Thoracic aorta (tissue), 2 donors: ENCODE measurements at regions not wholly inside any gene's neighbourhood (a gene's known extent, or its start where the extent isn't known, plus 50 kb on each side); places are given as distances from the start of the nearest gene placed in this dataset.

ENCODE experiments used
- ATAC-seq: fragments of 150-250 bp; one replicate; pipeline ENCODE4 v1.8.0; 2017; ENCODE audit warnings: low read depth; ENCODE audit not compliant: insufficient number of reproducible peaks, low FRiP score
- DNase-seq: peaks from one replicate; pipeline ENCODE4 v3.0.0-alpha.2; 2020; ENCODE audit warnings: low spot score
- H3K27ac ChIP-seq, 2 donors: fragments of 200-600 bp; sonication (generic); 1 replicate in 1 of 2; 2 replicates in 1 of 2; pipeline ENCODE4 v1.5.1; 2016; ENCODE audit warnings: mild to moderate bottlenecking in 2 of 2, moderate library complexity in 2 of 2
- H3K27me3 ChIP-seq: fragments of 200-600 bp; sonication (generic); replicated peaks from 2 replicates; pipeline ENCODE4 v1.6.0; 2016; ENCODE audit warnings: mild to moderate bottlenecking; ENCODE audit not compliant: insufficient read depth
- H3K36me3 ChIP-seq: fragments of 200-600 bp; sonication (generic); one replicate; pipeline ENCODE4 v1.5.1; 2016
- H3K4me1 ChIP-seq, 2 donors: fragments of 200-600 bp; sonication (generic); 1 replicate in 1 of 2; 2 replicates in 1 of 2; pipeline versions ENCODE4 v1.5.1 to v1.6.0; 2016; ENCODE audit warnings: low read depth in 2 of 2, mild to moderate bottlenecking in 1 of 2; ENCODE audit not compliant: control insufficient read depth in 1 of 2
- H3K4me3 ChIP-seq: fragments of 200-600 bp; sonication (generic); 2 replicates; pipeline ENCODE4 v1.5.1; 2016; ENCODE audit warnings: mild to moderate bottlenecking
- H3K9me3 ChIP-seq: fragments of 200-600 bp; sonication (generic); 2 replicates; pipeline ENCODE4 v1.5.1; 2016
- TF ChIP-seq, protein P1 (sequence below): fragments of 200-600 bp; sonication (generic); IDR thresholded peaks from one replicate; pipeline ENCODE4 v1.5.1; 2019; ENCODE audit warnings: antibody characterized with exemption

DNA sequence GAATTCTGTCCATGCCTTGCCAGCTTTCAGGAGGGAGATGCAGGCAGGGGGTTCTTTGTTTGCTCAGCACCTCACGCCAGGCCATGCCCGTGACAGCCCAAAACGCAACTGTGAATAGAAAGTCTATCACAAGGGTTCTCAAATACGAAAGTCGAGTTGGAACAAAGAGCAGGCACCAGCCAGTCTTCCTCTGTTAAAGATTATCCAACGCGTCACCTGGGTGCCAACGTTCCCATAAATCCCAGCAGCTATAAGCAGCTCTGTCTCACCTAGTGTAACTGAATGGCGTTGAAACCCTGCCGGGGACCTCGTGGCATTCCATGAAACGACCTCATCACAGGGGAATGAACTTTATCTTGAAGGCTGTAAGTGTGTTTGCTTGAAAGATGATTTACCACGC is 84.8 kb upstream of the GATA6 start:
- DNase-seq (no peak), ATAC-seq (no peak)
- Histone ChIP-seq H3K27me3 (no peaks in the 10 kb centered on the region), H3K36me3 (no peaks in the 10 kb centered on the region), H3K9me3 (no peaks in the 10 kb centered on the region), H3K27ac (no peak overlapping the region), H3K4me1 (no peaks in the 10 kb centered on the region), H3K4me3 (no peak overlapping the region)
- TF ChIP-seq, protein P1, sequence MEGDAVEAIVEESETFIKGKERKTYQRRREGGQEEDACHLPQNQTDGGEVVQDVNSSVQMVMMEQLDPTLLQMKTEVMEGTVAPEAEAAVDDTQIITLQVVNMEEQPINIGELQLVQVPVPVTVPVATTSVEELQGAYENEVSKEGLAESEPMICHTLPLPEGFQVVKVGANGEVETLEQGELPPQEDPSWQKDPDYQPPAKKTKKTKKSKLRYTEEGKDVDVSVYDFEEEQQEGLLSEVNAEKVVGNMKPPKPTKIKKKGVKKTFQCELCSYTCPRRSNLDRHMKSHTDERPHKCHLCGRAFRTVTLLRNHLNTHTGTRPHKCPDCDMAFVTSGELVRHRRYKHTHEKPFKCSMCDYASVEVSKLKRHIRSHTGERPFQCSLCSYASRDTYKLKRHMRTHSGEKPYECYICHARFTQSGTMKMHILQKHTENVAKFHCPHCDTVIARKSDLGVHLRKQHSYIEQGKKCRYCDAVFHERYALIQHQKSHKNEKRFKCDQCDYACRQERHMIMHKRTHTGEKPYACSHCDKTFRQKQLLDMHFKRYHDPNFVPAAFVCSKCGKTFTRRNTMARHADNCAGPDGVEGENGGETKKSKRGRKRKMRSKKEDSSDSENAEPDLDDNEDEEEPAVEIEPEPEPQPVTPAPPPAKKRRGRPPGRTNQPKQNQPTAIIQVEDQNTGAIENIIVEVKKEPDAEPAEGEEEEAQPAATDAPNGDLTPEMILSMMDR: no peak

DNA sequence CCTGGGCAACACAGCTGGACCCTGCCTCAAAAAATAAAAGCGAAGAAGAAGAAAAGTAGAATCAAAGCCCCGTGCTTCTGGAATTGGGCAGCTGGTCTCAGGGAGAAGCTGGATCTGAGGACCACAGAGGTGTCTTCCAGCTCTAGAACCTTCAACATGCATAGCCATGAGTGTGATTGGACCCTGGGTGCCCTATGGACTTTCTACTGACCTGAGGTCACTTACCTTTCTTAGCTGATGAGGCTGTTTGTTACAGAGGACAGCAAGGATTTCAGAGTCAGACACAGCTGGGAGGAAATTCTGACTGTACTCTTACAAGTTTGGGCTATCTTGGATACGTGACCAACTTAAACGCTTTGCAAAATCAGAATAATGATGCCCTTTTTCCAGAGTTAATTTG is 82.4 kb upstream of the GATA6 start:
- Histone ChIP-seq H3K4me3 (no peak overlapping the region), H3K4me1 (no peaks in the 10 kb centered on the region), H3K9me3 (no peaks in the 10 kb centered on the region), H3K27ac (no peak overlapping the region), H3K36me3 (no peaks in the 10 kb centered on the region), H3K27me3 (no peaks in the 10 kb centered on the region)
- ATAC-seq (no peak), DNase-seq (no peak)
- TF ChIP-seq, protein P1: no peak

DNA sequence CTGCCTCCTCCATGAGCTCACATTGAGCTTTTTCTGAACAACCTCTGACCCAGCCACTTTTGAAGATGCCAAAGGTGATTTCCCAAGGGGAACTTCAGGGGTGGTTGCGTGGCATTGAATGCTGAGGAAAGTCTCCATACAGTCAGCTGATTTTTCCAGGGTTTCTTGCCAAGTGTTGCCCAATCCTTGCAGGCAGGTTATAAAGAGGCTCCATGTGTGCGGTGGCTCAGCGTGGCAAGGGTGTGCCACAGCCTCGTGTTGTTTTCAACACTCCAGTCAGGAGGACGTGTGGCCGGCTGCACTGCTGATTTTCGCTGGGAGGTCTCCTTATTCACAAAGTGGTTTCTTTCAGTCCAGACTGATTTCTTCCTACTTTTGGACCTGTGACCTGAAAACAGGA is 81.4 kb upstream of the GATA6 start:
- no peaks in the 10 kb centered on the region for H3K9me3 ChIP-seq
- no peaks in the 10 kb centered on the region for H3K27me3 ChIP-seq
- TF ChIP-seq, protein P1: no peak
- no peak overlapping the region for H3K4me3 ChIP-seq
- H3K27ac ChIP-seq: no peak overlapping the region
- H3K4me1 ChIP-seq: no peaks in the 10 kb centered on the region
- no peak for ATAC-seq
- H3K36me3 ChIP-seq: no peaks in the 10 kb centered on the region
- DNase-seq: no peak

DNA sequence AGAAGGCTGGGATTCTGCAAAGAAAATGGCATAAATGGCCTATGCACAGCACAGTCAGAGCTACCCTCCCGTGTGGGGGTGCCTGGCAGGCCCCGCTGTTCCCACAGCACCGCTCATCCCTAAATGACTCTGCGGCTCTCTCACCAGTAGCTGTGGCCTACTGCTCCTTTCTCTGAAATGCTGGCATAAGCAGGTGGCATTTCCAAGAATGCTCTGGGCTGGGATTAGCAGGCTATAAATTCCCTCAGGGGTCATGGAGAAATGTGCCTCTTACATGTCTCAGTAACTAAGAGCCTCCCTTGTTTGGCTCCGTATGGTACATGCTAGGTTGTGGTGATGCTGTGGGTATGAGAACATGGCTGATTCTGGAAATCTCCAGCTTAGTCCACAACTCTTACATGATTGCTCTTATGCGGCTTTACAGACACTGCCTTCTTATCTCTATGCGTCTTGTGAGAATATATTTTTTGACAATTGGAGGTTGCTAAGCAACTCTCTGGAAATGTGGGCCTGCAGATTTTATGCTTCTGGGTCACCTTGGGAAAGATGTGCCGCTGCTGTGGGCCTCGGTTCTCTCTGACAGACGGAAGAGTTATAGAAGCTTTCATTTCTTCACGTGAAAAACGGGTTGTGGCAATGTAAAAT is 80.3 kb upstream of the GATA6 start:
- Histone ChIP-seq H3K9me3 (no peaks in the 10 kb centered on the region), H3K27ac (no peak overlapping the region), H3K4me3 (no peak overlapping the region), H3K36me3 (no peaks in the 10 kb centered on the region), H3K27me3 (no peaks in the 10 kb centered on the region), H3K4me1 (no peaks in the 10 kb centered on the region)
- ATAC-seq (no peak), DNase-seq (no peak)
- TF ChIP-seq, protein P1: no peak

DNA sequence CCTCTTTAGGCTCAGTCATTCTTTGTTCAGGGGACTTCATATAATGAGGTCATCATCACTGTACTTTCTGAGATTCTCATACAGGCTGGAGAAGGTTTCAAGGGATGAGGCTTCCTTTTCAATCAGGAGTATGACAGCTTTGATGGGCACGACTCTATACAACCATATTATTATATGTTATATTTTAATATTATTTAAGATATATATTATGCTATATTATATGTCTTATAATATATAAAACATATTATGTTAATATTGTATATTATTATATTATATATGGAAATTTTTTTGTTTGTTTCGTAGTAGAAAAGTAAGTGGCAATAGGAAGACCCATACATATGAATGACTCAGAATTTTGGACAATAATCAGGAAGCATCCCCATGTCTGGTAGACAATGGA is 78.0 kb upstream of the GATA6 start:
- no peak overlapping the region for H3K4me3 ChIP-seq
- H3K4me1 ChIP-seq: no peaks in the 10 kb centered on the region
- no peaks in the 10 kb centered on the region for H3K27me3 ChIP-seq
- no peak for ATAC-seq
- no peaks in the 10 kb centered on the region for H3K36me3 ChIP-seq
- TF ChIP-seq, protein P1: no peak
- no peak for DNase-seq
- no peak overlapping the region for H3K27ac ChIP-seq
- no peaks in the 10 kb centered on the region for H3K9me3 ChIP-seq
